T-helper 1 cell treated with Interleukin-12 subunit alpha and Interleukin-12 subunit beta and Interleukin-4 antibody, amounts not matched to agents 30 ng/mL and 1 ng/mL, for 36 hours (primary cell): ENCODE measurements at regions not wholly inside any gene's neighbourhood (a gene's known extent, or its start where the extent isn't known, plus 50 kb on each side); places are given as distances from the start of the nearest gene placed in this dataset.
"Not testable (repeated sequence)": the region's sequence is repeated elsewhere in the genome, so short reads cannot be mapped to it uniquely, and the experiment has no call there.

Source experiments
- intact Hi-C: fragments of 100-400 bp; cut with micrococcal nuclease; formaldehyde crosslinking; loops from one replicate; pipeline ENCODE4 v1.15.1; 2024

DNA sequence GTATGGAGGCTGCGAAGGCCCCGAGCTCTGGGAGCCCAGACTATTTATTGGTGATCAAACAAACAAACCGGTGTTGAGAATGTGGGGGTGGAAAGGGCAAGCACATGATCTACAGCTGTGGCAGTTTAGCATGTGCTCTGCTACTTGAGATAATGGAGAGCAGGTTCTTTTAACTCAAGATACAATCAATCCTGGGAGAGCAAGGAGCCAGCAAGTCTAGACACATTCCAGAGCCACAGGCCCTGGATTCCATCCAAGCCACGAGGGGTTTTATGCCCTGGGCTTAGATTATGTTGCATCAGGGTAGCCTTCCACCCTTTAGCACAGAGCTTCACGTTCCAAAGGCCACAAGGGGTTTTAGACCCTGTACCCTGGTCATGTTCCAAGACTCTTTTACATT, 355.9 kb upstream of the ARID1B start:
- intact Hi-C loops: not testable (repeated sequence)

DNA sequence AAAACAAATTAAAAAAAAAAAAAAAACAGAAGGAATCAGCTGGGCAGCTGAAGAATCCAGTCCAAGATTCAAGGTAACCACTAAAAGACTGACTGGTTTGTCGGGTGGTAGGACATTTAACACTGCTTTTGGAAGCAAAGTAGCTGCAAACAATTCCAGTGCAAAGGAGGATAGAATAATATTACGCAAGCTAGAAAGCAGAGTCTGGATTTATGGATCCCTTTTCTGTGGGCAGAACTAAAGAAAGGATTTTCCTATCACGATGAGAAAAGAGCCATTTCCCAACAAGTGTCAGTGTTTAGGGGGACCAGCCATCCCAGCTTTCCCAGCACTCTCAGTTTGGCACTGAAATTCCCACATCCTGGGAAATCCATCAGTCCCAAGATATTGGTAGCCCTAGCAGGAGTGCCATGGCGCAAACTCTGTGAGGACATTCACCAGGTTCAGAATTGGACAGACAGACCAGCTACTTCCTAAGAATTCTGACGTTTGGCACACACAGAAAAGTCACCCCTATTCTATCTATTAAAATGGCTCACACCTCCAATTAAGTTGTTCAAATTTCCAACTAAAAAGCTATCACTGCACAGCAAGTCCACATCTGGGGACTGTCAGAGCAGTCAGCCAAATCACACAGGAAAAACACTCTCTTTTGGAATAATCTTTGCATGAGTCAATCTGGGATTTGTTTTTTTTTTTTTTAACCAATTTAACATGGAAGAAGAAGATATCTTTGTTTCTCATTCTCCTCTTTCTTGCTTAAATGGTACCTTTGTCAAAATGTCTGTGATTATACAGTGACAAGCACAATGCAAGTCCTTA, 356.8 kb upstream of the ARID1B start:
- intact Hi-C loops: no loop called here

DNA sequence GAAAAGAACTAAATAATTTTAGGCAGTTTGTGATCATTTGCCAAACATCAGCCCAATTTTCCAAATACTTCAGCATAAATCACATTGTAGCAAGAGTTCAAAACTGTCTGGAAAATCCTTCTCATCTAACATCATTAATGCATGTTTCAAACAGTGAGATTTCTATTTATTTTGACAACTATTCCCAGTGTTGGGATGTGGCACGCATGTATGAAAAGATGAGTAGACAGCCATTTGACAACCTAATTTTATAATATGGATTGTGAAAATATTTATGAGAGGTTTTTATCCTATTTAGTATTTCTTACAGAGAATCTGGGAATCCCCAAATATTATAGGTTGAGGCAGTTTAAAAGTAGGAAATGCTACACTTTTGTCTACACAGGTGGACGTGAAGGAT, 357.6 kb upstream of the ARID1B start:
- intact Hi-C loops: no loop called here

DNA sequence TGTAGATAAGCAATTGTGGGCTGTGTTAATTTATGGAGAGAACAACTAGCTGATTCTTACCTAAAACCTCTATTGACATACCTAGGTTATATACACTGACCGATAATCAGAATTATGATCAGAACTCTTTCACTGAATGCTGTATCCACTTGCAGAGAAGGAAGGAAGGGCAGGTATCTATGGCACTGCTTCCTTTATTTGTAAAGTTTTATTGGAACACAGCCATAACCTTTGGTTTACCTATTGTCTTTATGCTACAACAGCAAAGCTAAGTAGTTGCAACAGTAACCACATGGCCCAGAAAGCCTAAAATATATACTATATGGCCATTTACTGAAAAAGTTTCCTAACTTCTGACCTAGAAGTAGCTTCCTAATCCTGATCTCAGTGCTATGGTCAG, 358.9 kb upstream of the ARID1B start:
- intact Hi-C loops: no loop called here

DNA sequence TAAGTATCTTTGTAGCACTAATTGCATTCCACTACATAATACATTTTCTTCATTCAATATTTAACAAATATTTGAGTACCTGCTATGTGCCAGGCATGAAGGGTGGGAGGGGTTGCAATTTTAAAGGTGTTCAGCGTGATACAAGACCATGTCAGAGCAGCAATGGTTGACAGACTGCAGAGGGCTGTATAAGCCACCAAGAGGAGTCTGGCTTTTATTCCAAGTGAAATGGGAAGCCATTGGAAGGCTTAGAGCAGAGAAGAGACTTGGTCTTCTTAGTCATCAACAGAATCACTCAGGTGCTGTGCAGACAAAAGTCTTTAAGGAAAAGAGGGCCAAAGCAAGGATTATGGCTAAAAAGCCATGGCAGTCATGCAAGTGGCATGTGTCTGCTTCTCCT, 360.8 kb upstream of the ARID1B start:
- intact Hi-C loops: no loop called here

DNA sequence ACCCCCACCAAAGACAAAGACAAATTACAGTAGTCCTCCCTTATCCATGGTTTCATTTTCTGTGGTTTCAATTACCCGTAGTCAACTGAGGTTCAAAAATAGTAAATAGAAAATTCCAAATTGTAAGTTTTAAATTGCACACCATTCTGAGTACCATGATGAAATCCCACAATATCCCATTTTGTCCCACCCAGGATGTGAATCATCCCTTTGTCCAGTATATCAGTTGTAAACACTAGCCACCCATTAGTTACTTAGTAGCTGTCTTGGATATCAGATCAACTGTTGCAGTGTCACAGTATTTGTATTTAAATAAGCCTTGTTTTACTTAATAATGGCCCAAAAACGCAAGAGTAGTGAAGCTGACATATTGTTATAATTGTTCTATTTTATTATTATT, 364.0 kb upstream of the ARID1B start:
- intact Hi-C loops: no loop called here

DNA sequence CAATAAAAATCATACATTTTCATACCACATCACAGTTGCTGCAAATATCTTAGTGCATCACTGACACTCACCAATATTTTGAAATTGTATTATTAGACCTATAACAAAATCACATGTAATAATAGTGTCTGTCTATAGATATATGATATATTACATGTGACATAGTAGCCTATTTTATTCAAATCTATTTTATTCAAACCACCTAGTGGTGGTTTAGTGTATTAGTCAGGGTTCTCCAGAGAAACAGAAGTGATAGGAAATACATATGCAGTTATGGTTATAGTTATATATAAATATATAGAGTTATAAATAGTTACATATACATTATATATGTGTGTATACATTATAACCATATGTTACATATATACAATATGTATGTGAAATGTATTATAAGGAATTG, 366.5 kb upstream of the ARID1B start:
- intact Hi-C loops: no loop called here

DNA sequence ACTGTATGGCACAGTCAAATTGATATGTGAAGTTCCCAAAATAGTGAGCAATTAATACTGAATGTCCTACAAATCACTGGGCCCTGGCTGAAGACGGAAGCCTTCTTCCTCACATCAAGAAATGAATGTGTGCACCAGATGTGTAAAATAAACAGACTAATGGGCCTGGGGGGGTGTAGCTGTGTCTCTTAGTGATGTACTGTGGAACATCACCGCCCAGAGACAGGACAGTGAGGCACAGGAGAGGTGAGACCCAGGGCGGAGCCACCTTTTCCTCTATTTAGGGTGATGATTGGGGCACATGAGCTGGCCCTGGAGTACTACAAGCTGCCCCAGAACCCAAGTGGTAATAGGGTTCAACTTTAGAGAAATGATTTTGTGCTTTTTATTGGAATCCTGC, 368.5 kb upstream of the ARID1B start:
- intact Hi-C loops: no loop called here

DNA sequence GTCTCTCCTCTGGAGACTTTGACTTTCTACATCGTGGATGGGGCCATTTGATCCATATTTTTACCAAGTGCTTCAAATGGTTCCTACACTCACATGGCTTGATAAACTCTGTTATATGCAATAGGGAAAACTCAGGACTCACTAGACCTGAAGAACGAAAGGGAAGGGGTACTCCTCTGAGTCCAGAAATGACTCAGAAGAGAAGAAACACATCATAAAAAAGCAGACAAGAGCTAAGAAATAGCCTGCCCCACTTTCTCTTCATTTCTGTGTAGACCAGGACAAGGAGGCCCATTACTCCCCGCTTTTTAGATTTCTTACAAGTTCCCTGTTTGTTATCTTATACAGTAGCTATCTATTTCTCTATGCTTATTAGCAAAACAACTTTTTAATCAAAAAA, 369.8 kb upstream of the ARID1B start:
- intact Hi-C loops: no loop called here

DNA sequence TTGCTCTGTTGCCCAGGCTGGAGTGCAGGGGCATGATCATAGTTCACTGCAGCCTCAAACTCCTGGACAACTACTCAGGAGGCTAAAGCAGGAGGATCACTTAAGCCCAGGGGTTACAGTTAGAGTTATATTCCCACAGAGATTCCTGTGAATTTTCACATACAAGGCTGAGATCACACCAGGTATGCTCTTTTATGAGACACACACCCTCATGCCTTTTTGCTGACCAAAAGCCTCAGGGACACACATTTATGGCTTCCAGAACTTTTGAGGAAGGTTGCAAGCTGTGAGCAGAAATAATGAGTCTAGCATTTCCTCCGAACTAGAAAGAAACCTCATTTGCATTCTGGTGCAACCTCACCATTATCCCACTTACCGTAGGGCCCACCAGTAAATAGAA, 370.5 kb upstream of the ARID1B start:
- intact Hi-C loops: no loop called here

DNA sequence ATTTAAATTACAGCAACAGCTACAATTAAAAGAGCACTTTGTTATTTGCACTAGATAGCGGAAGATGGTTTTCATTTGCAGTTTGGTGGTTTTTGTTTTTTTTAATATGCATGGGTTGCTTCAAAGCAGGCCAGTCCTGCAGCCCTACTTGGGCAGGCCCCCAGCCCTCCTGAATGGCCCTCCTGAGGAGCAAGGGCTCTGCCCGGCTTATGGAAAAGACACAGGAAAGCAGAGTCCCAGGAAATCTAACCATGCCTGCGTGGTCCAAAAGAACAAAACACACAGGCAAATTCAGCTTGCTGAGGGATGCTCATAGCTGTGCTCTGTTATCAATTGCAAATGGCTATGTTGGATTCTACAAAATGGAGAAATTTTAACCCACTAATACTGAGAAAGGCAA, 371.1 kb upstream of the ARID1B start:
- intact Hi-C loops: no loop called here

DNA sequence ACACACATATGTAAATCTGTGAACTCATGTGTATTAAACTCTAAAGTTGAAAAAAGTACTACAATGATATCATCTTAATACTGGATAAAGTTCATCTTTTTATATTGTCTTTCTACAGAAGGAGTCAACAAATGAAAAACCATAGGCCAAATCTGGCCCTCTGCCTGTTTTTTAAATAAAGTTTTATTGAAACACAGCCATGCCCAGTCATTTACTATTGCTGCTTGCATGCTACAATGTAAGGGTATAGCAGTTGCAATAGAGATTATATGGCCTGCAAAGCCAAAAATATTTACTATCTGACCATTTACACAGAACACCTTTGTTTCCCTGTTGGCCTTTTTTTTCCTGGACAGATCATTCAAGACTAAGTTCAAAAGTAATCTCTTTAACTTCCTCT, 374.6 kb upstream of the ARID1B start:
- intact Hi-C loops: no loop called here

DNA sequence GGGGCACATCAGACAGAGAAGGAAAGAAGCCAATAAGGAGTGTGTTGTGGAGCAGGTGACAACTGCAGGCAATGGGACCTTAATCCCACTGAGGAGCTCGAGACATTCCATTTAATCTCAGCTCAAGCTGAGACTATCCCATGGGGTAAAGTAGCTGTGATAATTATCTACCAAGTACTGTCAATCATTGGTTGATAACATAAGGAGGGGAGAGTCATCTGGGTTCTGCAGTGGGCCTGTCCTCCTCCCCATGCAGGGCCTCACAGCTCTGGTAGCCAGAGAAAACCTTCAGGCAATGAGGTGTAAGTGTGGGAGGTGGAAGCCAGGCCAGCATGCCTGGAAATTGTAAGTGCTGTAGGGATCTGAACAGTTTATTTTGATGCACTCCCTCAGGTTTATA, 375.0 kb upstream of the ARID1B start:
- intact Hi-C loops: no loop called here

DNA sequence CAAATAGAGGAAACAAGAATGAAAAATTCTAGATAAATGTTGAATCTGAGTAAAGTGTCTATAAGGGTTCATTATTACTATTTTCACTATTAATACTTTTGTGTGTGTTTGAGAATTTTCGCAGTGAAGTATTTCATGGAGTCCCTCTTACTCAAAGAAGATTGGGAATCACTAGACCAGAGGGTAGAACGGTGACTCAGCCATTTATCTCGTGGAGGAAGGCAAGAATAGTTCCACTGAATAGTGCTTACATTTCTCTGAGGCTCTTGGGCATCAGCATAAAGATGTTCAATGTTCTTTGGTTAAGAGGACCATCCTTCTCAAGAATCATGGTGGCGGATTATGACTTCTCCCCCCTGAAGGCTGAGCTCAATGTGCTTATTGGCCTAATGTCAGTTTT, 376.7 kb upstream of the ARID1B start:
- intact Hi-C loops: no loop called here

DNA sequence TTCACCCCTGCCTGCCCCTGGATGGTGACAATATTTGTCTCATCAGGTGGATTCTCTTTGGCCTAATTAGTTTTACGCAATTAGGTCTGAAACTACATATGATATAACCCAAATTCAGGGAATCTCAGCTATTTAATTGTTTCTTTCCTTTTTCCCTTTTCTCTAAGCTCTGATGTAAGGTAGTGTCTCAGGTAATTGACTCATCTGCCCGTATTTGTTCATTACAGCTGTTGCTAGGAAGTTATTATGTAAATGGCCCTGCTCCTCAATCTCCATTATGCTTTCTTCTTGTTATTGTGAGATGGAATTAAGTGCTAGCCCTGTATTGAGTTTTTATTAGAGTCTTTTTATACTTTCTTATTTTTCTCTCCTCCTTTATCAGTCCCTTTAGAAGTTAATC, 378.2 kb upstream of the ARID1B start:
- intact Hi-C loops: loop anchor here (5.0 to 10.0 kb wide), 2 partner anchors 204 to 1072 kb away; no protein-coding TSS in a partner anchor

DNA sequence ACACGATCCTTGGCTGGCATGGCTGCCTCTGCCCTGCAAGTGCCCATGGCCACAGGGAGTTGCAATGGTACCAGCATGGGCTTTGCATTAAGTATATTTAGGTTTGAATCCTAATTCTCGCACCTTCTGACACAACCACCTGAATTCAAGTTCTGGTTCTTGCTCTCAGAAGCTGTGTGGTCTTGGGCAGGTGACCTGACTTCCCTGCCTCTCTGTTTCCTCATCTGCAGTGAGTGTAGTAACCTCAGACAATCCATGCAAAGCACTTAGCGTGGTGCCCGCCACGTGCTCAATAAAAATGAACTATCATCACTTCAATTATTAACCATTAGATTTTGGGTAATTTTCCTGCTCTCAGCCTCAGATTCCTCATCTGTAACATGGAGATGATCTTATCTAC, 378.8 kb upstream of the ARID1B start:
- intact Hi-C loops: loop anchor here (5.0 to 10.0 kb wide), 2 partner anchors 204 to 1071 kb away; no protein-coding TSS in a partner anchor

DNA sequence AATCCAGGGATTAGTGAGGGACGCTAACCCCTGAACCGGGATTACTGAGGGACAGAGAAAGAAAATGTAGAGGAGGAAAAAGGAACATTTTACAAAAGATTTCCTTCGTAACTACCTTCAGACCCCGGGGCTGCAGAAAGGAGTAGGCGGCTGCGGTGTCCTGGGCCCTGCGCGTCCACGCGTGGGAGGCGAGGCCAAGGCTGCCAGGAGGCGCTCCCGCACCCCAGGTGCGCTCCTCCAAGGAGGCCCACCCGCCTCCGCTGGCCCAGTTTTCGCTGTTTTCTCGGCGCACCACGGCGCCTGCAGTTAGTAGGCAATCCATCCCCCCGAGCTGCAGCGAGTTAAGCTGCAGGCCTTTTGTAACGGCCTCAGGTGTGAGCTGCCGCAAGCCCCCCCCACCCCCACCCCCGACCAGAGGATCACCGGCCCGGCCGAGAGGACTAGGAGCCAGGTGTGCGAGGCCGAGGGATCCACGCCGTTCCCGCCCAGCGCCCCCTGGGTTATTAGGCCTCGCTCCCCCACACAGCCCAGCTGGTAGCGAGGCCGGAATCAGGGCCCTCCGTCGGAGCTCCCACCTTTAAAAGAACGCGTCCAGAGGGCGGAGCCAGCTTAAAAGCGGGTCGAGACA, 380.3 kb upstream of the ARID1B start:
- intact Hi-C loops: loop anchor here (5.0 to 10.0 kb wide), 2 partner anchors 202 to 1070 kb away; no protein-coding TSS in a partner anchor

DNA sequence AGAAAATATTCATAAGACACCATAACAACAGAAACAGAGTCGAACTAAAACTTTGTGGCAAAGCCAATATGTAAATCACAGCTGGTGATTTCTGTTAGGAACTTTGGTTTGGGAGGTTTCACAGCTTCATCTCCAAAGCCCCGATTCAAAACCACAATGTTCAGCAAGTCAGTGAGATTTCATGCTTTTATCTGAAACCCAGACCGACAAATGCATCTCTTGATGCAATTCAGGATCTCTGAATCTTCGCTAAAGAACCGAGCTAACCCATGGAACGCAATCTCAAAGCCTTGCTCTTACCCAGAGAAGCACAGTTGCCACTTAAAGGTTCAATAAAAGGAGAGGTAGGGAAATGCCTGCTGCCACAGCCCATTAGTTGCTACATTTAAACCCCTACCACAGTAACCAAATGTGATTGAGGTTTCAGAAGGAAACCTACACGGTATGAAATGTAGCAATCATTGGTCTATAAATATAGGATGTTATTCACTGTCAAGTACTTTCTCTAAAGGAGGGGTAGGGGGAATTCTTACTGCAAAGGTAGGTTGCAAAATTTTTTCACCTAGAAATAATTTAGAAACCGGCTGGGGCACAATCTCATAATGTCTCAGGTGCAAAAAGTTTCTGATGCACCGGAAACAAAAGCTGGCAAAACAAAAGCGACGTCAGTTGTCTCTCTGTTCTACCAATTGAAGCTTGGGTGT, 381.0 kb upstream of the ARID1B start:
- intact Hi-C loops: loop anchor here (5.0 to 10.0 kb wide), 2 partner anchors 201 to 1069 kb away; no protein-coding TSS in a partner anchor

DNA sequence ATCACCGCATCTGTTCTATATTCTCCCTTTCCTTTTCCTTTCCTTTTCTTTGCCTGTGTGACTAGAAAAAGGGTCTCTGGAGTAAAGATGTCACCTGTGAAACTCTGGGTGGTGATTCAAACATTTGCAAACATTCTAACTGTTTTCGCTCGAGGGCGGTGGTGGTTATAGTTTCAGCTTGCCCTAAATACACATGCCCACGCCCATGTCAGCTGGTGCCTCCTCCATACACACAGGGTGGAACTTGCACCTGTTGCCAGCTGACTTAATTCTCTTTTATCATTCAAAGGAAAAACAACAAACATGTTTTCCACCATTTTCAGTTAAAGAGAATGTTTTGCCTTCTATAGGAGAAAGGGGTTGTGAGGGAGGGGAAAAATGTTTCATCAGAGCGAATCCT, 381.9 kb upstream of the ARID1B start:
- intact Hi-C loops: loop anchor here (5.0 to 10.0 kb wide), 2 partner anchors 200 to 1068 kb away; no protein-coding TSS in a partner anchor

DNA sequence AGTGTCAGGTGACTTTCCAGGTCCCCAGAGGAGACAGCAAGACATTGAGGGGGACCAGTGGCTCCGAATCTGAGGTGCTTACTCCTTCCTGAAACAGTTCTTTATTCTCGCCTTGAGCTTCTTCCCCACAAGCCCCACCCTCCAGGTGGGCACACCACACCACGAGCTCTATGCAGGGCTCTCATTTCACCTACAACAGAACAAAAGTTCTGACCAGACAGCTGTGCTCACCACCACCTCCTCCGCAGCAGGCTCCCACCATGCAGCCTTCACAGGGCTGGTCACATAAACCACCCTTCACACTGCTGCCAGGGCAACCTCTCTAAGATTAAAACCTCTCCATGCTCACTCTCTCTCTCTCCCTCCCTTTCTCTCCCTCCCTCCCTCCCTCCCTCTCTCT, 384.5 kb upstream of the ARID1B start:
- intact Hi-C loops: loop anchor here (10.0 kb wide), 1 partner anchor 198 kb away; no protein-coding TSS in a partner anchor

DNA sequence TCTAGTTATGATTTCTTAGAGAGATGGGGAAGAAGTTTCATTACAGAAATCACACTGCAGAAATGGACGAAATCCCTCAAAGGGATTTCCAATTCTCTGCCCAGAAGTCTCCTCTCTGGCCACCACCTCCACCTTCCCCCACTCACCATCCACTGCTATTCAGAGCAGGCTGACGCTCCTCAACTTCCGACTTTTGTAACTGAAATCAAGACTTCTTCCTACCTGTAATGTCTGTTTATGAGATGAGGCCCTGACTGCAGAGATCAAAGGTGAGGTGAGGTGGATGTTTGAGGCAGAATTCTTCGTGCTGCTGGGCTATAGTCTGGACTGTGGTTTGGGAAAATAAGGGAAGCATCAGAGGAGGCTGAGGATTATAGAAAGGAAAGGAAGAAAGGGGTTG, 385.2 kb upstream of the ARID1B start:
- intact Hi-C loops: loop anchor here (10.0 kb wide), 1 partner anchor 197 kb away; no protein-coding TSS in a partner anchor
